ENCODE measurements at regions not wholly inside any gene's neighbourhood (a gene's known extent, or its start where the extent isn't known, plus 50 kb on each side); places are given as distances from the start of the nearest gene placed in this dataset.
"Not testable (repeated sequence)": the region's sequence is repeated elsewhere in the genome, so short reads cannot be mapped to it uniquely, and the experiment has no call there.

- DNase-seq (ENCODE audit: low read depth, low spot score): no peak
Observed at GRCh38 chr12:42030588-42030987, 114.1 kb downstream of the GXYLT1 start.

GRCh38 chr12:42027546-42027945, 117.1 kb downstream of the GXYLT1 start:
- DNase-seq (ENCODE audit: low read depth, low spot score): no peak

- no peak for DNase-seq (ENCODE audit: low read depth, low spot score)
Observed at GRCh38 chr12:42024495-42024830, 120.2 kb downstream of the GXYLT1 start.

- peak; percentile 57 for DNase-seq (ENCODE audit: low read depth, low spot score)
Observed at GRCh38 chr12:42023733-42024494, 120.8 kb downstream of the GXYLT1 start.

GRCh38 chr12:42021937-42022336, 122.7 kb downstream of the GXYLT1 start:
- not testable (repeated sequence) for DNase-seq (ENCODE audit: low read depth, low spot score)

- no peak for DNase-seq (ENCODE audit: low read depth, low spot score)
Observed at GRCh38 chr12:42021469-42021868, 123.2 kb downstream of the GXYLT1 start.

GRCh38 chr12:42020226-42020625, 124.4 kb downstream of the GXYLT1 start:
- DNase-seq (ENCODE audit: low read depth, low spot score): no peak

- no peak for DNase-seq (ENCODE audit: low read depth, low spot score)
Observed at GRCh38 chr12:42019746-42020145, 124.9 kb downstream of the GXYLT1 start.

- DNase-seq (ENCODE audit: low read depth, low spot score): no peak
Observed at GRCh38 chr12:42017051-42017450, 127.6 kb downstream of the GXYLT1 start.

- no peak for DNase-seq (ENCODE audit: low read depth, low spot score)
Observed at GRCh38 chr12:42015051-42015461, 129.6 kb downstream of the GXYLT1 start.

GRCh38 chr12:42012501-42012900, 132.2 kb downstream of the GXYLT1 start:
- DNase-seq (ENCODE audit: low read depth, low spot score): not testable (repeated sequence)

GRCh38 chr12:42010715-42011114, 134.0 kb downstream of the GXYLT1 start:
- no peak for DNase-seq (ENCODE audit: low read depth, low spot score)

GRCh38 chr12:42010257-42010656, 134.4 kb downstream of the GXYLT1 start:
- no peak for DNase-seq (ENCODE audit: low read depth, low spot score)

GRCh38 chr12:42008996-42009395, 135.7 kb downstream of the GXYLT1 start:
- DNase-seq (ENCODE audit: low read depth, low spot score): no peak

- DNase-seq (ENCODE audit: low read depth, low spot score): no peak
Observed at GRCh38 chr12:42003031-42003430, 141.6 kb downstream of the GXYLT1 start.

GRCh38 chr12:42002563-42002962, 142.1 kb downstream of the GXYLT1 start:
- no peak for DNase-seq (ENCODE audit: low read depth, low spot score)

GRCh38 chr12:41998436-41998835, 146.2 kb downstream of the GXYLT1 start:
- DNase-seq (ENCODE audit: low read depth, low spot score): no peak

- DNase-seq (ENCODE audit: low read depth, low spot score): no peak
Observed at GRCh38 chr12:41993283-41993682, 151.4 kb downstream of the GXYLT1 start.

- no peak for DNase-seq (ENCODE audit: low read depth, low spot score)
Observed at GRCh38 chr12:41992692-41993215, 151.9 kb downstream of the GXYLT1 start.

GRCh38 chr12:41992022-41992421, 152.7 kb downstream of the GXYLT1 start:
- DNase-seq (ENCODE audit: low read depth, low spot score): no peak

- no peak for DNase-seq (ENCODE audit: low read depth, low spot score)
Observed at GRCh38 chr12:41988715-41989114, 156.0 kb downstream of the GXYLT1 start.

GRCh38 chr12:41986513-41986912, 158.2 kb downstream of the GXYLT1 start:
- not testable (repeated sequence) for DNase-seq (ENCODE audit: low read depth, low spot score)

GRCh38 chr12:41983856-41984255, 160.8 kb downstream of the GXYLT1 start:
- DNase-seq (ENCODE audit: low read depth, low spot score): no peak

- DNase-seq (ENCODE audit: low read depth, low spot score): no peak
Observed at GRCh38 chr12:41983394-41983793, 161.3 kb downstream of the GXYLT1 start.

All from activated naive CD8-positive, alpha-beta T cell treated with anti-CD3 and anti-CD28 coated beads, Interleukin-2, amount 50 U/mL, for 16 hours (primary cell).